HCT116 (cell line): ENCODE measurements at regions not wholly inside any gene's neighbourhood (a gene's known extent, or its start where the extent isn't known, plus 50 kb on each side); places are given as distances from the start of the nearest gene placed in this dataset.

Experiments
- ATAC-seq: fragments of 200-7000 bp; cut with Tn5 transposase; 2 replicates; pipeline ENCODE4 v1.9.1; 2020; ENCODE audit warnings: mild to moderate bottlenecking, moderate library complexity
- BruUV-seq: library from RNA; stranded (reverse); fragments of 400-500 nt; replicated peaks from 2 replicates; lab custom pipeline; 2021; lab: Mats Ljungman, UMichigan
- CTCF ChIA-PET: fragments of 300-600 bp; sonication (Branson Sonifier 250); formaldehyde crosslinking; loops from one replicate; lab custom pipeline; 2021; ENCODE audit warnings: antibody characterized with exemption; lab: Charles Lee
- POLR2A ChIA-PET: fragments of 300-600, 350-600 bp; sonication (Branson Sonifier 250); formaldehyde crosslinking; loops from one replicate; lab custom pipeline; 2021; ENCODE audit warnings: antibody characterized with exemption; lab: Charles Lee
- RAD21 ChIA-PET, 2 experiments: fragments of 300-600 bp; sonication (Branson Sonifier 250); formaldehyde crosslinking; loops; one replicate each; lab custom pipeline; 2023; ENCODE audit warnings: low total read pairs in 2 of 2; ENCODE audit not compliant: uncharacterized antibody in 2 of 2, unreplicated experiment in 2 of 2, low non-redundant PET in 1 of 2; lab: Charles Lee
- DNase-seq: peaks from one replicate; pipeline ENCODE4 v3.0.0-alpha.2; 2010; ENCODE audit warnings: low read depth, low spot score
- H2AFZ ChIP-seq: fragments of 200-600 bp; shearing (Covaris generic), sonication (generic); 2 replicates; pipeline ENCODE4 v1.6.1; 2017; ENCODE audit warnings: low read depth, mixed run types, mixed read lengths, antibody characterized with exemption, low read length; ENCODE audit not compliant: poor library complexity, severe bottlenecking
- H3K27ac ChIP-seq: 2 replicates; pipeline ENCODE4 v1.5.1; 2012; ENCODE audit warnings: low read depth, low read length
- H3K27me3 ChIP-seq: fragments of 200-600 bp; sonication (generic); 2 replicates; pipeline ENCODE4 v1.6.1; 2016; ENCODE audit warnings: mixed run types, low read length, mixed read lengths; ENCODE audit not compliant: insufficient read depth
- H3K36me3 ChIP-seq, 2 experiments: fragments of 200-500 bp in 1 of 2; fragments of 200-600 bp in 1 of 2; sonication (Bioruptor generic) in 1 of 2; sonication (generic) in 1 of 2; 2 replicates each; pipeline versions ENCODE4 v1.5.1 to v1.6.1; 2014 to 2016; ENCODE audit warnings: low read length in 2 of 2, inconsistent platforms in 1 of 2, mixed read lengths in 1 of 2, mixed run types in 1 of 2; ENCODE audit not compliant: insufficient read depth in 2 of 2, control insufficient read depth in 1 of 2
- H3K4me1 ChIP-seq, 2 experiments: fragments of 200-600 bp in 1 of 2; sonication (generic) in 1 of 2; 2 replicates each; pipeline versions ENCODE4 v1.5.1 to v1.6.1; 2012 to 2017; ENCODE audit warnings: low read length in 2 of 2, inconsistent platforms in 1 of 2, mild to moderate bottlenecking in 1 of 2, mixed read lengths in 1 of 2, mixed run types in 1 of 2, moderate library complexity in 1 of 2; ENCODE audit not compliant: insufficient read depth in 2 of 2, control insufficient read depth in 1 of 2
- H3K4me2 ChIP-seq: fragments of 200-600 bp; sonication (generic); 2 replicates; pipeline ENCODE4 v1.6.1; 2017; ENCODE audit warnings: mixed run types, low read length, mixed read lengths
- H3K4me3 ChIP-seq, 2 experiments: fragments of 200-600 bp in 1 of 2; sonication (generic) in 1 of 2; replicated peaks in 1 of 2; 2 replicates each; pipeline ENCODE4 v1.5.1; 2011 to 2016; ENCODE audit warnings: low read length in 2 of 2, control low read depth in 1 of 2, low read depth in 1 of 2, mild to moderate bottlenecking in 1 of 2, mixed read lengths in 1 of 2, mixed run types in 1 of 2
- H3K79me2 ChIP-seq: fragments of 200-600 bp; sonication (generic); 2 replicates; pipeline ENCODE4 v1.6.1; 2017; ENCODE audit warnings: mild to moderate bottlenecking, mixed run types, low read length, moderate library complexity, mixed read lengths; ENCODE audit not compliant: insufficient read depth
- H3K9ac ChIP-seq: fragments of 200-600 bp; sonication (generic); 2 replicates; pipeline ENCODE4 v1.6.1; 2016; ENCODE audit warnings: low read length, mixed read lengths
- H3K9me2 ChIP-seq: fragments of 200-600 bp; sonication (generic), shearing (Covaris generic); 2 replicates; pipeline ENCODE4 v1.6.1; 2017; ENCODE audit warnings: mixed run types, mild to moderate bottlenecking, moderate library complexity; ENCODE audit not compliant: insufficient read depth
- H3K9me3 ChIP-seq, 2 experiments: fragments of 200-500 bp in 1 of 2; fragments of 200-600 bp in 1 of 2; sonication (Bioruptor generic) in 1 of 2; sonication (generic) in 1 of 2; 2 replicates each; pipeline ENCODE4 v1.6.1; 2014 to 2017; ENCODE audit warnings: low read length in 2 of 2, mixed read lengths in 2 of 2, inconsistent platforms in 1 of 2, low read depth in 1 of 2, mild to moderate bottlenecking in 1 of 2, mixed run types in 1 of 2, moderate library complexity in 1 of 2; ENCODE audit not compliant: control insufficient read depth in 1 of 2, insufficient read depth in 1 of 2
- H4K20me1 ChIP-seq: fragments of 200-600 bp; sonication (generic), shearing (Covaris generic); 2 replicates; pipeline ENCODE4 v1.6.1; 2017; ENCODE audit warnings: mixed run types, mild to moderate bottlenecking, moderate library complexity; ENCODE audit not compliant: insufficient read depth
- ATF3 ChIP-seq: IDR thresholded peaks from 2 replicates; pipeline ENCODE4 v1.6.1; 2012
- CBX3 ChIP-seq: IDR thresholded peaks from 2 replicates; pipeline ENCODE4 v1.6.1; 2012; ENCODE audit warnings: low read depth
- CTCF ChIP-seq, 3 experiments: fragments of 200-600 bp in 1 of 3; sonication (generic) in 1 of 3; IDR thresholded peaks in 2 of 3; conservative IDR thresholded peaks in 1 of 3; 2 replicates each; pipeline ENCODE4 v1.5.1; 2012 to 2017; ENCODE audit warnings: low read depth in 2 of 3, low read length in 2 of 3, antibody characterized with exemption in 1 of 3, borderline replicate concordance in 1 of 3, control low read depth in 1 of 3, mild to moderate bottlenecking in 1 of 3, mixed read lengths in 1 of 3, mixed run types in 1 of 3, moderate library complexity in 1 of 3; ENCODE audit not compliant: insufficient read depth in 1 of 3
- EGR1 ChIP-seq: IDR thresholded peaks from 2 replicates; pipeline ENCODE4 v1.6.1; 2012; ENCODE audit warnings: low read depth
- EZH2phosphoT487 ChIP-seq: fragments of 200-600 bp; IDR thresholded peaks from 2 replicates; pipeline ENCODE4 v1.6.1; 2018; ENCODE audit warnings: antibody characterized with exemption, borderline replicate concordance
- JUND ChIP-seq: IDR thresholded peaks from 2 replicates; pipeline ENCODE4 v1.6.1; 2012
- POLR2AphosphoS5 ChIP-seq: IDR thresholded peaks from 2 replicates; pipeline ENCODE4 v1.6.1; 2011; ENCODE audit warnings: mild to moderate bottlenecking, low read depth, low read length, moderate library complexity
- RAD21 ChIP-seq: IDR thresholded peaks from 2 replicates; pipeline ENCODE4 v1.6.1; 2012; ENCODE audit warnings: low read depth, mild to moderate bottlenecking
- SP1 ChIP-seq: IDR thresholded peaks from 2 replicates; pipeline ENCODE4 v1.6.1; 2012; ENCODE audit warnings: low read depth
- TCF7L2 ChIP-seq: IDR thresholded peaks from 2 replicates; pipeline ENCODE4 v1.7.0; 2011; ENCODE audit warnings: borderline replicate concordance, inconsistent platforms; ENCODE audit not compliant: insufficient read depth, insufficient read length; ENCODE audit errors: extremely low read depth
- ZFX ChIP-seq: fragments of 450-650 bp; IDR thresholded peaks from 2 replicates; pipeline ENCODE4 v1.6.1; 2017
- intact Hi-C: fragments of 100-400 bp; cut with micrococcal nuclease; formaldehyde crosslinking; loops from 2 replicates; pipeline ENCODE4 v1.10.0; 2022

GRCh38 chr20:39309458-39309857 lies 347.3 kb downstream of the DHX35 start:
- DNase-seq (no peak), ATAC-seq (no peak)
- Histone ChIP-seq H3K79me2 (no peaks in the 10 kb centered on the region), H2AFZ (no peak overlapping the region), H3K4me3 (no peak overlapping the region), H4K20me1 (no peaks in the 10 kb centered on the region), H3K4me1 (no peaks in the 10 kb centered on the region), H3K36me3 (no peaks in the 10 kb centered on the region), H3K9me3 (no peaks in the 10 kb centered on the region), H3K27me3 (peaks cover 38% of the 10 kb centered on the region; the same call in 1 of the 2 replicates), H3K9ac (no peak overlapping the region), H3K4me2 (no peak overlapping the region), H3K27ac (no peak overlapping the region), H3K9me2 (no peaks in the 10 kb centered on the region)
- TF ChIP-seq TCF7L2 (no peak), SP1 (no peak), ATF3 (no peak), JUND (no peak), RAD21 (no peak), POLR2AphosphoS5 (no peak), CBX3 (no peak), EZH2phosphoT487 (no peak), ZFX (no peak)
- intact Hi-C loops: no loop called here
- ChIA-PET RAD21 (no interaction called here), CTCF (no interaction called here), POLR2A (no interaction called here)
- no TSS peak for BruUV-seq

GRCh38 chr20:39302312-39302711 lies 340.2 kb downstream of the DHX35 start:
- no peak overlapping the region for H3K4me2 ChIP-seq
- H3K9me3 ChIP-seq: no peaks in the 10 kb centered on the region
- H2AFZ ChIP-seq: no peak overlapping the region
- H3K27ac ChIP-seq: no peak overlapping the region
- intact Hi-C loops: no loop called here
- H3K36me3 ChIP-seq: no peaks in the 10 kb centered on the region
- DNase-seq: no peak
- no peak overlapping the region for H3K9ac ChIP-seq
- no TSS peak for BruUV-seq
- ATAC-seq: no peak
- no peak for TF ChIP-seq CTCF (IDR thresholded peaks at IDR 0.05 in 2 of 3, conservative IDR thresholded peaks at IDR 0.05 in 1 of 3; ENCODE audit: borderline replicate concordance in 1 of 3, insufficient read depth in 1 of 3, low read depth in 2 of 3, low read length in 2 of 3)
- no peak for TF ChIP-seq EGR1
- no peaks in the 10 kb centered on the region for H3K9me2 ChIP-seq
- no peaks in the 10 kb centered on the region for H4K20me1 ChIP-seq
- no peaks in the 10 kb centered on the region for H3K27me3 ChIP-seq
- ChIA-PET POLR2A (no interaction called here), RAD21 (no interaction called here), CTCF (no interaction called here)
- H3K4me3 ChIP-seq: no peak overlapping the region
- H3K79me2 ChIP-seq: no peaks in the 10 kb centered on the region
- H3K4me1 ChIP-seq: no peaks in the 10 kb centered on the region
